Breast epithelium (tissue), 4 donors: ENCODE measurements at regions not wholly inside any gene's neighbourhood (a gene's known extent, or its start where the extent isn't known, plus 50 kb on each side); places are given as distances from the start of the nearest gene placed in this dataset.

Experiments
- DNase-seq, 2 donors: peaks; one replicate each; pipeline ENCODE4 v3.0.0-alpha.2; 2019; ENCODE audit warnings: low spot score in 2 of 2
- H3K27ac ChIP-seq, 2 donors: fragments of 200-600 bp; sonication (generic) in 1 of 2; one replicate each; pipeline ENCODE4 v1.5.1; 2016 to 2019; ENCODE audit warnings: mild to moderate bottlenecking in 1 of 2
- H3K27me3 ChIP-seq, 2 donors: fragments of 200-600 bp; sonication (generic) in 1 of 2; one replicate each; pipeline versions ENCODE4 v1.5.1 to v1.6.0; 2017 to 2019; ENCODE audit warnings: control low read depth in 1 of 2, mild to moderate bottlenecking in 1 of 2
- H3K36me3 ChIP-seq: fragments of 200-600 bp; one replicate; pipeline ENCODE4 v1.5.1; 2019
- H3K4me1 ChIP-seq, 2 donors: fragments of 200-600 bp; sonication (generic); one replicate each; pipeline ENCODE4 v1.5.1; 2016 to 2019; ENCODE audit warnings: control low read depth in 1 of 2
- H3K4me3 ChIP-seq, 3 donors: fragments of 200-600 bp; sonication (generic); 1 replicate in 2 of 3; 2 replicates in 1 of 3; pipeline ENCODE4 v1.5.1; 2016 to 2019; ENCODE audit warnings: mild to moderate bottlenecking in 3 of 3, moderate library complexity in 2 of 3
- H3K9me3 ChIP-seq, 2 donors: fragments of 200-600 bp; sonication (generic) in 1 of 2; one replicate each; pipeline ENCODE4 v1.5.1; 2016 to 2019; ENCODE audit warnings: control low read depth in 1 of 2
- CTCF ChIP-seq, 3 donors: fragments of 450-650 bp; IDR thresholded peaks; one replicate each; pipeline ENCODE4 v1.5.1; 2016 to 2017; ENCODE audit warnings: antibody characterized with exemption in 3 of 3, mild to moderate bottlenecking in 3 of 3, moderate library complexity in 3 of 3
- POLR2A ChIP-seq: fragments of 450-650 bp; IDR thresholded peaks from one replicate; pipeline ENCODE4 v1.6.1; 2016; ENCODE audit warnings: antibody characterized with exemption, mild to moderate bottlenecking, moderate library complexity
- POLR2AphosphoS5 ChIP-seq, 3 donors: sonication (generic); formaldehyde crosslinking; IDR thresholded peaks; one replicate each; pipeline ENCODE4 v1.6.1; 2017; ENCODE audit warnings: antibody characterized with exemption in 3 of 3
- intact Hi-C: fragments of 100-400 bp; cut with DNase I; formaldehyde crosslinking; loops from one replicate; pipeline ENCODE4 v1.15.1; 2023; ENCODE audit warnings: low total_unique reads

DNA sequence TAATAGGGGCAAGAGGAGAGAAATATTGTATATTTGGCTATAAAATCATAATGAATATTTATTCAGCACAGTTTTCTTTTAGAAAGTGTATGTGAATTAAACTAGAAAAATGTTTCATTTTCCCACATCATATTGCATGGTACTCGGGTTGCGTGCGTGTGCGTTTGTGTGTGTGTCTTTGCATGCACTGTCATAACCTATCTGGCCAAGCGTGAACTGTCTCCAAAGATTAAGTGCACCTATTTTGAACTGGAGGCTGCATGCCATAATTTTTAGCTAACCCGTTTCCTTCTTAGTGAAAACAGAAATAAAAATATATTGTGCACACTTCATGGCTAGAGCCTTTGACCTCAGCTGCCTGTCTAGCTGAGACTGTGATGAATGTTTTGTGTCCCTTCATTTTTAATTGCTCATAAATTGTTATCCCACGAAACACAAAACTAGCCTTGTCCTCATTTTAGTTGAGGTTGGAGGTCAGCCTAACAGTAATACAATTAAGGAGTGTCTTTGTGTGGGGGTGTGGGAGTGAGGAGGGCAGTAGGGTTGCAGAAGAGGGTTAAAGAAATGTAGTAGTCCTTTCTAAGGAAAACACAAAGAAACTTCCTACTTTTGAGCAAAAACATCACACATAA is 336.1 kb upstream of the POU3F2 start:
- intact Hi-C loops, result loop anchor here (10.0 kb wide), 1 partner anchor 1983 kb away; no protein-coding TSS in a partner anchor

GRCh38 chr6:98498866-98499265 is 335.5 kb upstream of the POU3F2 start:
- H3K9me3 ChIP-seq, result no peaks in the 10 kb centered on the region
- DNase-seq, result no peak
- TF ChIP-seq CTCF (IDR thresholded peaks at IDR 0.05) (no peak), POLR2AphosphoS5 (IDR thresholded peaks at IDR 0.05) (no peak), POLR2A (no peak)
- no peak overlapping the region for H3K4me3 ChIP-seq
- H3K27ac ChIP-seq, result no peak overlapping the region
- H3K4me1 ChIP-seq, result no peaks in the 10 kb centered on the region
- intact Hi-C loops, result loop anchor here (10.0 kb wide), 1 partner anchor 1984 kb away; no protein-coding TSS in a partner anchor
- no peaks in the 10 kb centered on the region for H3K27me3 ChIP-seq
- no peaks in the 10 kb centered on the region for H3K36me3 ChIP-seq

More for the DNA sequence above, 336.1 kb upstream of the POU3F2 start:
- Histone ChIP-seq H3K27me3 (no peaks in the 10 kb centered on the region), H3K4me3 (no peak overlapping the region), H3K27ac (no peak overlapping the region), H3K9me3 (no peaks in the 10 kb centered on the region), H3K36me3 (no peaks in the 10 kb centered on the region), H3K4me1 (no peaks in the 10 kb centered on the region)
- no peak for DNase-seq
- no peak for TF ChIP-seq POLR2A
- no peak for TF ChIP-seq CTCF (IDR thresholded peaks at IDR 0.05)
- no peak for TF ChIP-seq POLR2AphosphoS5 (IDR thresholded peaks at IDR 0.05)

GRCh38 chr6:98514073-98514720 is 320.2 kb upstream of the POU3F2 start:
- intact Hi-C loops, result no loop called here
- no peak for DNase-seq
- TF ChIP-seq CTCF (IDR thresholded peaks at IDR 0.05) (no peak), POLR2AphosphoS5 (IDR thresholded peaks at IDR 0.05) (no peak), POLR2A (no peak)
- no peak overlapping the region for H3K27ac ChIP-seq
- H3K36me3 ChIP-seq, result no peaks in the 10 kb centered on the region
- H3K4me1 ChIP-seq, result no peaks in the 10 kb centered on the region
- H3K27me3 ChIP-seq, result no peaks in the 10 kb centered on the region
- H3K9me3 ChIP-seq, result no peaks in the 10 kb centered on the region
- H3K4me3 ChIP-seq, result no peak overlapping the region

- H3K4me1 ChIP-seq, result no peaks in the 10 kb centered on the region
- H3K4me3 ChIP-seq, result no peak overlapping the region
- H3K9me3 ChIP-seq, result no peaks in the 10 kb centered on the region
- intact Hi-C loops, result no loop called here
- TF ChIP-seq POLR2AphosphoS5 (IDR thresholded peaks at IDR 0.05) (no peak), POLR2A (no peak), CTCF (IDR thresholded peaks at IDR 0.05) (no peak)
- no peaks in the 10 kb centered on the region for H3K27me3 ChIP-seq
- DNase-seq, result no peak
- no peaks in the 10 kb centered on the region for H3K36me3 ChIP-seq
- no peak overlapping the region for H3K27ac ChIP-seq
These were observed 319.6 kb upstream of the POU3F2 start for GRCh38 chr6:98514796-98515195.

- DNase-seq, result no peak
- no peaks in the 10 kb centered on the region for H3K4me1 ChIP-seq
- H3K36me3 ChIP-seq, result no peaks in the 10 kb centered on the region
- intact Hi-C loops, result no loop called here
- no peak overlapping the region for H3K27ac ChIP-seq
- H3K4me3 ChIP-seq, result no peak overlapping the region
- no peaks in the 10 kb centered on the region for H3K27me3 ChIP-seq
- TF ChIP-seq POLR2A, result no peak
- no peak for TF ChIP-seq CTCF (IDR thresholded peaks at IDR 0.05)
- TF ChIP-seq POLR2AphosphoS5 (IDR thresholded peaks at IDR 0.05), result no peak
- H3K9me3 ChIP-seq, result no peaks in the 10 kb centered on the region
These were observed 318.2 kb upstream of the POU3F2 start for GRCh38 chr6:98516206-98516605.
